ENCODE measurements at regions not wholly inside any gene's neighbourhood (a gene's known extent, or its start where the extent isn't known, plus 50 kb on each side); places are given as distances from the start of the nearest gene placed in this dataset.

- DNase-seq (ENCODE audit: low read depth, low spot score) = no peak
- Histone ChIP-seq H4K20me1 (ENCODE audit: insufficient read depth) (no peaks in the 10 kb centered on the region), H3K4me2 (ENCODE audit: low read length) (no peak overlapping the region), H3K36me3 (ENCODE audit: control insufficient read depth in 1 of 2, insufficient read depth in 2 of 2, low read length in 2 of 2) (no peaks in the 10 kb centered on the region), H3K4me1 (ENCODE audit: control insufficient read depth in 1 of 2, insufficient read depth in 2 of 2, low read length in 2 of 2) (no peaks in the 10 kb centered on the region), H3K9me3 (ENCODE audit: control insufficient read depth in 1 of 2, insufficient read depth in 1 of 2, low read depth in 1 of 2, low read length in 2 of 2) (no peaks in the 10 kb centered on the region), H3K27ac (ENCODE audit: low read depth, low read length) (no peak overlapping the region), H3K27me3 (ENCODE audit: insufficient read depth, low read length) (no peaks in the 10 kb centered on the region), H3K9me2 (ENCODE audit: insufficient read depth) (no peaks in the 10 kb centered on the region), H3K79me2 (ENCODE audit: insufficient read depth, low read length) (no peaks in the 10 kb centered on the region), H2AFZ (ENCODE audit: low read depth, low read length, poor library complexity, severe bottlenecking) (no peak overlapping the region), H3K9ac (ENCODE audit: low read length) (no peak overlapping the region), H3K4me3 (replicated peaks in 1 of 2; ENCODE audit: low read depth in 1 of 2, low read length in 2 of 2) (no peak overlapping the region)
- intact Hi-C loops (cut with micrococcal nuclease) = no loop called here
- ChIA-PET POLR2A (no interaction called here), CTCF (no interaction called here), RAD21 (ENCODE audit: low non-redundant PET in 1 of 2, low total read pairs in 2 of 2, uncharacterized antibody in 2 of 2, unreplicated experiment in 2 of 2) (no interaction called here)
- ATAC-seq = no peak
- no TSS peak for BruUV-seq (replicated peaks)
- TF ChIP-seq POLR2A (IDR thresholded peaks at IDR 0.05; ENCODE audit: borderline replicate concordance, extremely low read depth, insufficient read depth, insufficient read length) = no peak
- no peak for TF ChIP-seq MAX (IDR thresholded peaks at IDR 0.05)
- no peak for TF ChIP-seq ZNF274 (IDR thresholded peaks at IDR 0.05; ENCODE audit: low read depth, low read length)
- no peak for TF ChIP-seq EZH2phosphoT487 (IDR thresholded peaks at IDR 0.05; ENCODE audit: borderline replicate concordance)
- no peak for TF ChIP-seq EZH2 (IDR thresholded peaks at IDR 0.05)
- TF ChIP-seq TCF7L2 (IDR thresholded peaks at IDR 0.05; ENCODE audit: borderline replicate concordance, extremely low read depth, insufficient read depth, insufficient read length) = no peak
- no peak for TF ChIP-seq ZFX (IDR thresholded peaks at IDR 0.05)
- no peak for TF ChIP-seq ZBTB33 (IDR thresholded peaks at IDR 0.05; ENCODE audit: extremely low read depth, insufficient replicate concordance, low read length)
- no peak for TF ChIP-seq CEBPB (IDR thresholded peaks at IDR 0.05; ENCODE audit: low read depth)
- no peak for TF ChIP-seq CBX3 (IDR thresholded peaks at IDR 0.05; ENCODE audit: low read depth)
- no peak for TF ChIP-seq SIN3A (IDR thresholded peaks at IDR 0.05; ENCODE audit: low read depth)
- no peak for TF ChIP-seq EGR1 (IDR thresholded peaks at IDR 0.05; ENCODE audit: low read depth)
- TF ChIP-seq YY1 (IDR thresholded peaks at IDR 0.05; ENCODE audit: extremely low read depth, insufficient replicate concordance, low read depth, low read length) = no peak
- TF ChIP-seq FOSL1 (IDR thresholded peaks at IDR 0.05; ENCODE audit: low read depth) = no peak
- no peak for TF ChIP-seq SP1 (IDR thresholded peaks at IDR 0.05; ENCODE audit: low read depth)
- TF ChIP-seq ELF1 (IDR thresholded peaks at IDR 0.05; ENCODE audit: borderline replicate concordance, low read depth) = no peak
- TF ChIP-seq POLR2AphosphoS5 (IDR thresholded peaks at IDR 0.05; ENCODE audit: low read depth, low read length) = no peak
- TF ChIP-seq CTCF (IDR thresholded peaks at IDR 0.05 in 2 of 3, conservative IDR thresholded peaks at IDR 0.05 in 1 of 3; ENCODE audit: borderline replicate concordance in 1 of 3, insufficient read depth in 1 of 3, low read depth in 2 of 3, low read length in 2 of 3) = no peak
These were observed 99.6 kb upstream of the COL21A1 start for GRCh38 chr6:56346958-56347357.

Measured in HCT116 (cell line).